GM12864 (cell line): ENCODE measurements at regions not wholly inside any gene's neighbourhood (a gene's known extent, or its start where the extent isn't known, plus 50 kb on each side); places are given as distances from the start of the nearest gene placed in this dataset.

Experiments used
- DNase-seq: peaks from one replicate; pipeline ENCODE4 v3.0.0-alpha.2; 2011; ENCODE audit warnings: low read depth
- H3K4me3 ChIP-seq: 2 replicates; pipeline ENCODE4 v1.5.1; 2011; ENCODE audit warnings: mild to moderate bottlenecking, low read depth, low read length, control low read depth
- TF ChIP-seq, protein P1 (sequence below): IDR thresholded peaks from 2 replicates; pipeline ENCODE4 v1.5.1; 2011; ENCODE audit warnings: low read depth, mild to moderate bottlenecking, moderate library complexity, low read length, control low read depth, inconsistent platforms; ENCODE audit errors: missing control alignments

- no peak for DNase-seq
- H3K4me3 ChIP-seq, result no peak overlapping the region
- TF ChIP-seq, protein P1, sequence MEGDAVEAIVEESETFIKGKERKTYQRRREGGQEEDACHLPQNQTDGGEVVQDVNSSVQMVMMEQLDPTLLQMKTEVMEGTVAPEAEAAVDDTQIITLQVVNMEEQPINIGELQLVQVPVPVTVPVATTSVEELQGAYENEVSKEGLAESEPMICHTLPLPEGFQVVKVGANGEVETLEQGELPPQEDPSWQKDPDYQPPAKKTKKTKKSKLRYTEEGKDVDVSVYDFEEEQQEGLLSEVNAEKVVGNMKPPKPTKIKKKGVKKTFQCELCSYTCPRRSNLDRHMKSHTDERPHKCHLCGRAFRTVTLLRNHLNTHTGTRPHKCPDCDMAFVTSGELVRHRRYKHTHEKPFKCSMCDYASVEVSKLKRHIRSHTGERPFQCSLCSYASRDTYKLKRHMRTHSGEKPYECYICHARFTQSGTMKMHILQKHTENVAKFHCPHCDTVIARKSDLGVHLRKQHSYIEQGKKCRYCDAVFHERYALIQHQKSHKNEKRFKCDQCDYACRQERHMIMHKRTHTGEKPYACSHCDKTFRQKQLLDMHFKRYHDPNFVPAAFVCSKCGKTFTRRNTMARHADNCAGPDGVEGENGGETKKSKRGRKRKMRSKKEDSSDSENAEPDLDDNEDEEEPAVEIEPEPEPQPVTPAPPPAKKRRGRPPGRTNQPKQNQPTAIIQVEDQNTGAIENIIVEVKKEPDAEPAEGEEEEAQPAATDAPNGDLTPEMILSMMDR, result no peak
These were observed 1170.7 kb downstream of the BCL11B start for GRCh38 chr14:98101323-98101722.

GRCh38 chr14:98103705-98104104, 1168.3 kb downstream of the BCL11B start:
- DNase-seq, result no peak
- TF ChIP-seq, protein P1, result no peak
- H3K4me3 ChIP-seq, result no peak overlapping the region

DNA sequence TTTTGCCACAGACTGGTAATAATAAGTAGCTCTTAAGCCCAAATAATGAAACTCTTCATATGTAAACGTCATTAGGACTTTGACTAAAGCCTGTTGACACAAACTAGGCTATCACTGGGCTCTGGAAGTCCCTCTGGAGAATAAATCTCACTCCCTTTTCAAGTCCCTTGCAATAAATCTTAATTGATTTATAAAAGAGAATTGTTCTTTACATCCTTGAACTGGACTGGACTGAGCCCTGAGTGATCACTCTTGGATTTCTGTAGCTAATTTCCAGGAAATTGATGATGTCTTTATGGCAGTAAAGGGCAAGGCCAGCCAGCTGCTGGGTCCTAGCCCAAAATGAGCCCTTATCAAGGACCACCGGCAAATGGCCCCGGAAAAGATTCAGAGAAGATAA, 1162.7 kb downstream of the BCL11B start:
- no peak for DNase-seq

GRCh38 chr14:98112194-98112780, 1159.7 kb downstream of the BCL11B start:
- TF ChIP-seq, protein P1, result no peak
- no peak for DNase-seq
- H3K4me3 ChIP-seq, result no peak overlapping the region

More for the DNA sequence above, 1162.7 kb downstream of the BCL11B start:
- TF ChIP-seq, protein P1, result no peak
- no peak overlapping the region for H3K4me3 ChIP-seq

DNA sequence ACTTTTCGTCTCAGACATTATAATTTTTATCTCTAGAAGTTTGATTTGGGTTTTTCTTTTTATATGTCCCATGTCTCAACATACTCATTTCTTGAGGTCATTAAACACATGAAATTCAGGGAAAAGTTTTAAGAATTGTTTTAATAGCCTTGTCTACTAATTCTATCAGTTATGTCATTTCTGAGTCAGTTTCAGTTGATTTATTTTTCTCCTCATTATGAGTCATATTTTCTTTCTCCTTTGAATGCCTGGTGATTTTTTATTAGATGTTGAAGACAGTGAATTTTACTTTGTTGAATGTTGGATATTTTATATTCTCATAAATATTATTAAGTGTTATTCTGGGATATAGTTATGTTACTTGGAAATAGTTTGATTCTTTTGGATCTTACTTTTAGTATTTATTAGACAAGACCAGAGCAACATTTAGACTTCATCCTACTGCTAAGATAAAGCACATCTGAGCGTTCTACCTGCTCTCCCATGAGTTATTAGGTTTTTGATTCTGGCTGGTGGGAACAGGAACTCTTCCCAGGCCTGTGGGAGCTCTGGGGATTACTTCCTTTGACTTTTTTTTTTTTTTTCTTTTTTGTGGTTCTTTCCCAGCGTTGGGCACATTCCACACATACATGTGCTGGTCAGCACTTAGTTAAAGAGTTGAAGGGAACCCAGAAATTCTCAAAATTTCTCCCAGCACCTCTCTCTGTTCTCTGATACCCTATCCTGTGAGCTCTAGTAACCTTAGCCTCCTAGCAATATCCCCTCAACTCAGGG, 1157.7 kb downstream of the BCL11B start:
- no peak overlapping the region for H3K4me3 ChIP-seq
- DNase-seq, result no peak
- TF ChIP-seq, protein P1, result no peak

DNA sequence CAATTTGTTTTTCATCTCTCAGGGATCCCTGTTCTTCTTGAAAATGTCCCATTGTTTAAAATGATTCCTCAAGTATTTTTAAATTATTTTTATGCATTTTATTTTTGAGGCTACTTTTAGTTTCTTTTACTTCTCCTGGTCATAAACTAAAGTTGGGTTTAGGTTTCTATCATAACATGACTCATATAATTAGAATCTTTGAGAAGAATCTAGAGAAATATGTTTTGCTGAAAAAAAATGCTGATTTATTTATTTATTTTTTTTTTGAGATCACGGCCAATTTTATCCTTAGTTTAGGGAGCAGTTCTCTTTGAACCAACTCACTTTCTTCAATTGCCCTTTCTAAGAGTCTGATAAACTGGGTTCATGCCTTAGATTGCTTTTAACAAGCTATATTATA, 1157.1 kb downstream of the BCL11B start:
- H3K4me3 ChIP-seq, result no peak overlapping the region
- TF ChIP-seq, protein P1, result no peak
- DNase-seq, result no peak

- TF ChIP-seq, protein P1, result no peak
- no peak for DNase-seq
- no peak overlapping the region for H3K4me3 ChIP-seq
These were observed 1153.2 kb downstream of the BCL11B start for GRCh38 chr14:98118749-98119148.
